IMR-90 (cell line): ENCODE measurements at regions not wholly inside any gene's neighbourhood (a gene's known extent, or its start where the extent isn't known, plus 50 kb on each side); places are given as distances from the start of the nearest gene placed in this dataset.

Source experiments
- ATAC-seq: fragments of 200-7000 bp; cut with Tn5 transposase; 2 replicates; pipeline ENCODE4 v1.9.1; 2020; ENCODE audit warnings: low read depth, mild to moderate bottlenecking, moderate library complexity
- BruUV-seq: library from RNA; stranded (reverse); fragments of 400-500 nt; replicated peaks from 2 replicates; lab custom pipeline; 2021; lab: Mats Ljungman, UMichigan
- CTCF ChIA-PET: fragments of 300-600 bp; formaldehyde crosslinking; extraction: SDS; loops from one replicate; lab custom pipeline; 2021; ENCODE audit warnings: antibody characterized with exemption; lab: Yijun Ruan, JAX
- POLR2A ChIA-PET: fragments of 300-600 bp; sonication (Branson Sonifier 250); formaldehyde crosslinking; loops from one replicate; lab custom pipeline; 2022; ENCODE audit warnings: antibody characterized with exemption; ENCODE audit not compliant: unreplicated experiment; lab: Charles Lee
- DNase-seq: peaks from one replicate; pipeline ENCODE4 v3.0.0; 2013
- H2AFZ ChIP-seq: replicated peaks from 2 replicates; pipeline ENCODE3; 2013; ENCODE audit warnings: low read length, mild to moderate bottlenecking; ENCODE audit not compliant: poor library complexity
- H2AK5ac ChIP-seq: 2 replicates; pipeline ENCODE4 v1.6.1; 2013; ENCODE audit warnings: low read depth, low read length, inconsistent platforms
- H2AK9ac ChIP-seq: replicated peaks from 2 replicates; pipeline ENCODE3; 2013; ENCODE audit warnings: mild to moderate bottlenecking, low read depth, low read length, moderate library complexity; ENCODE audit not compliant: poor library complexity
- H2BK120ac ChIP-seq: 2 replicates; pipeline ENCODE4 v1.6.1; 2013; ENCODE audit warnings: low read depth, low read length, inconsistent platforms
- H2BK15ac ChIP-seq: 3 replicates; pipeline ENCODE4 v1.6.1; 2013; ENCODE audit warnings: low read depth, low read length, inconsistent platforms
- H2BK20ac ChIP-seq: 2 replicates; pipeline ENCODE4 v1.6.1; 2013; ENCODE audit warnings: low read depth, mild to moderate bottlenecking, inconsistent platforms, low read length, moderate library complexity
- H2BK5ac ChIP-seq: 2 replicates; pipeline ENCODE4 v1.6.1; 2013; ENCODE audit warnings: mild to moderate bottlenecking, low read depth, low read length, inconsistent platforms; ENCODE audit not compliant: poor library complexity, severe bottlenecking
- H3K14ac ChIP-seq: replicated peaks from 2 replicates; pipeline ENCODE4 v1.6.1; 2013; ENCODE audit warnings: low read depth, low read length, inconsistent platforms
- H3K18ac ChIP-seq: 2 replicates; pipeline ENCODE4 v1.6.1; 2013; ENCODE audit warnings: low read depth, low read length, control low read depth
- H3K23ac ChIP-seq: 2 replicates; pipeline ENCODE4 v1.6.1; 2013; ENCODE audit warnings: low read depth, low read length, inconsistent platforms
- H3K27ac ChIP-seq: 2 replicates; pipeline ENCODE4 v1.5.1; 2013; ENCODE audit warnings: mild to moderate bottlenecking, control low read depth, low read length; ENCODE audit not compliant: insufficient read depth
- H3K27me3 ChIP-seq: 2 replicates; pipeline ENCODE4 v1.6.1; 2013; ENCODE audit warnings: low read length; ENCODE audit not compliant: control insufficient read depth, insufficient read depth
- H3K36me3 ChIP-seq: 2 replicates; pipeline ENCODE4 v1.6.1; 2013; ENCODE audit warnings: low read length, mixed read lengths; ENCODE audit not compliant: control insufficient read depth, insufficient read depth
- H3K4ac ChIP-seq: 2 replicates; pipeline ENCODE4 v1.6.1; 2013; ENCODE audit warnings: low read depth, low read length, inconsistent platforms
- H3K4me1 ChIP-seq: 2 replicates; pipeline ENCODE4 v1.6.1; 2013; ENCODE audit warnings: low read length, mixed read lengths; ENCODE audit not compliant: control insufficient read depth, insufficient read depth
- H3K4me2 ChIP-seq: 2 replicates; pipeline ENCODE4 v1.6.1; 2013; ENCODE audit warnings: low read depth, mild to moderate bottlenecking, control low read depth, low read length, moderate library complexity
- H3K4me3 ChIP-seq: 2 replicates; pipeline ENCODE4 v1.5.1; 2013; ENCODE audit warnings: low read depth, mild to moderate bottlenecking, control low read depth, low read length, moderate library complexity; ENCODE audit not compliant: insufficient read depth
- H3K56ac ChIP-seq: 2 replicates; pipeline ENCODE4 v1.6.1; 2013; ENCODE audit warnings: low read length, inconsistent platforms; ENCODE audit not compliant: insufficient read depth; ENCODE audit errors: extremely low read depth
- H3K79me1 ChIP-seq, 2 experiments: 2 replicates each; pipeline ENCODE4 v1.6.1; 2013; ENCODE audit warnings: low read length in 2 of 2, inconsistent platforms in 1 of 2, low read depth in 1 of 2
- H3K9ac ChIP-seq: 2 replicates; pipeline ENCODE4 v1.6.1; 2013; ENCODE audit warnings: low read depth, low read length, control low read depth
- H3K9me1 ChIP-seq: 2 replicates; pipeline ENCODE4 v1.6.1; 2013; ENCODE audit warnings: low read length, inconsistent platforms; ENCODE audit not compliant: insufficient read depth
- H3K9me3 ChIP-seq: 2 replicates; pipeline ENCODE4 v1.6.1; 2013; ENCODE audit warnings: low read length; ENCODE audit not compliant: control insufficient read depth, insufficient read depth
- H4K20me1 ChIP-seq: 2 replicates; pipeline ENCODE4 v1.6.1; 2013; ENCODE audit warnings: low read length, inconsistent platforms; ENCODE audit not compliant: insufficient read depth
- H4K5ac ChIP-seq: 2 replicates; pipeline ENCODE4 v1.6.1; 2013; ENCODE audit warnings: mild to moderate bottlenecking, low read depth, low read length, control low read depth
- H4K8ac ChIP-seq, 2 experiments: 2 replicates each; pipeline ENCODE4 v1.6.1; 2013; ENCODE audit warnings: low read depth in 2 of 2, low read length in 2 of 2, control low read depth in 1 of 2, inconsistent platforms in 1 of 2
- H4K91ac ChIP-seq: 2 replicates; pipeline ENCODE4 v1.6.1; 2013; ENCODE audit warnings: low read depth, low read length, inconsistent platforms; ENCODE audit not compliant: insufficient read depth
- CHD1 ChIP-seq: IDR thresholded peaks from 2 replicates; pipeline ENCODE4 v1.6.1; 2012; ENCODE audit warnings: low read depth, low read length, improper control_type of control experiment
- FOS ChIP-seq: fragments of 150-350 bp; IDR thresholded peaks from 2 replicates; pipeline ENCODE4 v1.6.1; 2016; ENCODE audit warnings: low read depth, low read length
- MAFK ChIP-seq: IDR thresholded peaks from 2 replicates; pipeline ENCODE4 v1.6.1; 2012; ENCODE audit warnings: low read depth, low read length, improper control_type of control experiment
- MAZ ChIP-seq: IDR thresholded peaks from 2 replicates; pipeline ENCODE4 v1.6.1; 2012; ENCODE audit warnings: low read depth, mild to moderate bottlenecking, low read length, improper control_type of control experiment, moderate library complexity, borderline replicate concordance
- MXI1 ChIP-seq: IDR thresholded peaks from 2 replicates; pipeline ENCODE4 v1.6.1; 2012; ENCODE audit warnings: low read depth, mild to moderate bottlenecking, low read length, moderate library complexity, borderline replicate concordance
- NFE2L2 ChIP-seq: fragments of 150-350 bp; IDR thresholded peaks from 2 replicates; pipeline ENCODE4 v1.6.1; 2016; ENCODE audit warnings: low read depth, mild to moderate bottlenecking, low read length
- RAD21 ChIP-seq: IDR thresholded peaks from 2 replicates; pipeline ENCODE4 v1.6.1; 2012; ENCODE audit warnings: low read length, improper control_type of control experiment
- RCOR1 ChIP-seq: IDR thresholded peaks from 2 replicates; pipeline ENCODE4 v1.6.1; 2012; ENCODE audit warnings: mild to moderate bottlenecking, low read length, improper control_type of control experiment; ENCODE audit not compliant: insufficient replicate concordance
- WGBS, 2 experiments: methylation state at CpG; one replicate each; pipeline versions ENCODE4 v1.1.5 to v1.1.7; 2013; ENCODE audit warnings: missing lambda C conversion rate in 2 of 2; ENCODE audit not compliant: insufficient read length in 1 of 2; ENCODE audit errors: extremely low coverage in 2 of 2; 5-methylcytosine and 5-hydroxymethylcytosine counted together
- dilution Hi-C: fragments of 300-500 bp; cut with HindIII; formaldehyde crosslinking; loops from one replicate; pipeline ENCODE4 v1.14.3; 2018; ENCODE audit warnings: low sequenced_read_pairs; ENCODE audit not compliant: unreplicated experiment
- in situ Hi-C: fragments of 300-500 bp; cut with MboI; formaldehyde crosslinking; loops from 3 replicates; pipeline ENCODE4 v1.14.3; 2019; ENCODE audit warnings: low sequenced_read_pairs, inconsistent platforms, mixed read lengths
- intact Hi-C: fragments of 100-400 bp; cut with micrococcal nuclease; formaldehyde crosslinking; loops from 2 replicates; pipeline ENCODE4 v1.10.0; 2022
- TF ChIP-seq, protein P1 (sequence below): fragments of 150-350 bp; IDR thresholded peaks from 2 replicates; pipeline ENCODE4 v1.6.1; 2016; ENCODE audit warnings: low read depth, mild to moderate bottlenecking, low read length, moderate library complexity, borderline replicate concordance

DNA sequence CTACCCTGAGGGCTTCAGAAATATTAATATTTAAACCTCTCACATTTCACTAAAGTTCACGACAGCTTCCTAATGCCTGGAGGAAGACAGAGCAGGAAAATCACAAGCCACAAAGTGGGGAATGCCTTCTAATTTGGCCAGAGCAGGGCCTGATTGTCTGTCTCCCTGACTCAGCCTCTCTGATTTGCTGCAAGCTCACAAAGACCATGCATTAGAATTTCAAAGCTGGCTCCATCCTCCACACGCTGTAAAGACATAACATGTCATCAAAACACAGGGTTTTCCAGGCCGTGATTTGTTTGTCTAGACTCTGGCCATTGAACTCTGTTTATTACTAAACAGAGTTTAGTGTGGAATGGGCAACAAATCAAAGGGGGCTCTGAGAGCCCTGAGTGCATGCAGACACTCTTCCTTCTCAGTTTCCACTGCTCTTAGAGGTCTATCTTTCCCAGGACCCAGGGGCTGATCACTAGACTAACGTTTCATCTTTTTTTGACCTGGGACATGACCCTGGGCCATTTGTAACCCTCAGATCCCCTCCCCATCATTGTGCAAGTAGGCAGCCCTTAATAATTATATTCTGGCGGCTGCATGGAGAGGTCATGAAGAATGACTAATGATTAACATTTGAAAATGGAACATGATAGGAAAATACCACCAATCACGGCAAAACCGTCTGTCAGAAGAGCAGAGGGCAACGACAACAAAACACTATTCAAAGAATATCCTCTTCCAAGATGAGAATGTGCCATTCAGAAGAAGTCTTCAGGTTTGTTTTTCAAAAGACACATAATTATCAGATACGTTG is 140.2 kb downstream of the ENC1 start:
- H3K18ac ChIP-seq, result no peak overlapping the region
- no peak overlapping the region for H2AK5ac ChIP-seq
- no peak overlapping the region; the same call in 1 of the 2 replicates for H3K4me2 ChIP-seq
- H2BK120ac ChIP-seq, result no peak overlapping the region
- H4K8ac ChIP-seq, result no peak overlapping the region
- no peaks in the 10 kb centered on the region for H4K20me1 ChIP-seq
- intact Hi-C loops, result no loop called here
- no peak overlapping the region for H2BK5ac ChIP-seq
- no peak overlapping the region for H4K5ac ChIP-seq
- H3K36me3 ChIP-seq, result no peaks in the 10 kb centered on the region
- in situ Hi-C loops, result no loop called here
- H3K4me1 ChIP-seq, result no peaks in the 10 kb centered on the region; the same call in 1 of the 2 replicates
- WGBS, 2 experiments, result 10% methylated on average over 2 of the region's 9 CpGs; no CpG with 5 or more reads in 1 of the 2 experiments
- no peak overlapping the region for H3K4me3 ChIP-seq
- ChIA-PET CTCF (interaction anchor here (0.6 to 1.1 kb wide), 4 partner anchors 10 to 1107 kb away, joined by 3 to 6 read pairs (median 3); no protein-coding TSS in a partner anchor), POLR2A (no interaction called here)
- no TSS peak for BruUV-seq
- ATAC-seq (peak; percentile 24; the same call in 1 of the 2 replicates), DNase-seq (no peak)
- no peak overlapping the region for H2AFZ ChIP-seq
- H3K23ac ChIP-seq, result no peak overlapping the region
- dilution Hi-C loops, result no loop called here
- H3K27ac ChIP-seq, result no peak overlapping the region
- TF ChIP-seq MXI1 (no peak), NFE2L2 (no peak), CHD1 (no peak), MAFK (no peak), RCOR1 (no peak), FOS (no peak), MAZ (no peak), RAD21 (no peak)
- TF ChIP-seq, protein P1, sequence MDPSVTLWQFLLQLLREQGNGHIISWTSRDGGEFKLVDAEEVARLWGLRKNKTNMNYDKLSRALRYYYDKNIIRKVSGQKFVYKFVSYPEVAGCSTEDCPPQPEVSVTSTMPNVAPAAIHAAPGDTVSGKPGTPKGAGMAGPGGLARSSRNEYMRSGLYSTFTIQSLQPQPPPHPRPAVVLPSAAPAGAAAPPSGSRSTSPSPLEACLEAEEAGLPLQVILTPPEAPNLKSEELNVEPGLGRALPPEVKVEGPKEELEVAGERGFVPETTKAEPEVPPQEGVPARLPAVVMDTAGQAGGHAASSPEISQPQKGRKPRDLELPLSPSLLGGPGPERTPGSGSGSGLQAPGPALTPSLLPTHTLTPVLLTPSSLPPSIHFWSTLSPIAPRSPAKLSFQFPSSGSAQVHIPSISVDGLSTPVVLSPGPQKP, result no peak
- no peak overlapping the region for H3K4ac ChIP-seq
- H3K9me3 ChIP-seq, result no peaks in the 10 kb centered on the region
- H4K91ac ChIP-seq, result no peak overlapping the region
- H3K56ac ChIP-seq, result no peak overlapping the region
- no peak overlapping the region for H3K14ac ChIP-seq
- H3K9me1 ChIP-seq, result 0 out of 2 replicates have a peak, but pooled peaks cover 5% of the 10 kb centered on the region
- no peaks in the 10 kb centered on the region for H3K79me1 ChIP-seq
- no peak overlapping the region for H2BK15ac ChIP-seq
- no peaks in the 10 kb centered on the region for H3K27me3 ChIP-seq
- H3K9ac ChIP-seq, result no peak overlapping the region
- no peak overlapping the region for H2BK20ac ChIP-seq
- H2AK9ac ChIP-seq, result no peak overlapping the region
